ENCODE measurements at regions not wholly inside any gene's neighbourhood (a gene's known extent, or its start where the extent isn't known, plus 50 kb on each side); places are given as distances from the start of the nearest gene placed in this dataset.

DNA sequence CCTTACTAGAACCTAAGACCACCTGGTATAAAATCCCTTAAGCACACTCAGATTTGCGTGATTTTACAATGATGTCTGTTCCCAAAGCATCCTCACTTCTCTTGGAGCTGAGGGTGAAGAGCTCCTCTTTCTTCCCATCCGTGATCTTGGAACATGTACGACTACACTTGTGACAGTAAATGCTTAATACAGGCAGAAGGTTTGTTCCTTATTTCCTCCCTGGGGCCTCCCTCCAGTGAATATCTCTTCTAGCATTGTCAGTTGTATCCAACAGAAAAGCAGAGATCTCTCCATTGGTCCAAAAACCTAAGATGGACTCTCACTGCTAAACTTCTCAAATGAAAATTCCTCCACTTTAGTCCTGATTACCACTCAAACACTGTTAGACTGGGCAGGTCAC lies 103.6 kb upstream of the VPREB1 start:
- Histone ChIP-seq H3K27ac (ENCODE audit: low read depth in 1 of 2, low read length in 2 of 2) (no peak overlapping the region), H3K27me3 (ENCODE audit: control insufficient read depth in 4 of 4, insufficient read depth in 4 of 4, low read length in 3 of 4) (peaks cover 0 to 2% (median 0%) of the 10 kb centered on the region in 4 donors), H3K9me3 (ENCODE audit: control insufficient read depth in 4 of 4, low read length in 3 of 4) (no peaks in the 10 kb centered on the region), H3K36me3 (ENCODE audit: control insufficient read depth in 4 of 4, insufficient read depth in 3 of 4, low read depth in 1 of 4, low read length in 3 of 4) (no peaks in the 10 kb centered on the region), H3K4me1 (ENCODE audit: control insufficient read depth in 4 of 4, insufficient read depth in 4 of 4, low read length in 3 of 4) (no peaks in the 10 kb centered on the region), H3K4me3 (ENCODE audit: low read depth in 1 of 3, low read length in 3 of 3) (no peak overlapping the region), H3K9ac (ENCODE audit: low read depth in 1 of 2, low read length in 2 of 2) (no peak overlapping the region)
- 84% methylated on average over 3 of the region's 3 CpGs for WGBS
- no peak for DNase-seq (ENCODE audit: low spot score)
- TF ChIP-seq NR2F2 (IDR thresholded peaks at IDR 0.05) (no peak), CTCF (IDR thresholded peaks at IDR 0.05; ENCODE audit: low read depth, low read length, missing input control) (no peak), JUND (IDR thresholded peaks at IDR 0.05) (no peak), TAF1 (conservative IDR thresholded peaks at IDR 0.05) (no peak)
- TF ChIP-seq, protein P1, sequence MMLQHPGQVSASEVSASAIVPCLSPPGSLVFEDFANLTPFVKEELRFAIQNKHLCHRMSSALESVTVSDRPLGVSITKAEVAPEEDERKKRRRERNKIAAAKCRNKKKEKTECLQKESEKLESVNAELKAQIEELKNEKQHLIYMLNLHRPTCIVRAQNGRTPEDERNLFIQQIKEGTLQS (IDR thresholded peaks at IDR 0.05) = no peak

GRCh38 chr22:22139364-22139763 lies 105.2 kb upstream of the VPREB1 start:
- WGBS = 33% methylated on average over 1 of the region's 1 CpG
- H3K9ac ChIP-seq (ENCODE audit: low read depth in 1 of 2, low read length in 2 of 2) = no peak overlapping the region
- H3K27me3 ChIP-seq (ENCODE audit: control insufficient read depth in 4 of 4, insufficient read depth in 4 of 4, low read length in 3 of 4) = peaks cover 0 to 2% (median 0%) of the 10 kb centered on the region in 4 donors
- no peak for DNase-seq (ENCODE audit: low spot score)
- H3K36me3 ChIP-seq (ENCODE audit: control insufficient read depth in 4 of 4, insufficient read depth in 3 of 4, low read depth in 1 of 4, low read length in 3 of 4) = no peaks in the 10 kb centered on the region
- no peak overlapping the region for H3K27ac ChIP-seq (ENCODE audit: low read depth in 1 of 2, low read length in 2 of 2)
- no peaks in the 10 kb centered on the region for H3K4me1 ChIP-seq (ENCODE audit: control insufficient read depth in 4 of 4, insufficient read depth in 4 of 4, low read length in 3 of 4)
- TF ChIP-seq TAF1 (conservative IDR thresholded peaks at IDR 0.05) = no peak
- no peak for TF ChIP-seq ZBTB33 (IDR thresholded peaks at IDR 0.05)
- TF ChIP-seq CTCF (IDR thresholded peaks at IDR 0.05; ENCODE audit: low read depth, low read length, missing input control) = no peak
- no peak for TF ChIP-seq HNF4A (conservative IDR thresholded peaks at IDR 0.05)
- no peak for TF ChIP-seq NR2F2 (IDR thresholded peaks at IDR 0.05)
- no peak for TF ChIP-seq REST (IDR thresholded peaks at IDR 0.05)
- no peak for TF ChIP-seq EGR1 (IDR thresholded peaks at IDR 0.05; ENCODE audit: low read depth in 2 of 2)
- no peaks in the 10 kb centered on the region for H3K9me3 ChIP-seq (ENCODE audit: control insufficient read depth in 4 of 4, low read length in 3 of 4)
- H3K4me3 ChIP-seq (ENCODE audit: low read depth in 1 of 3, low read length in 3 of 3) = no peak overlapping the region
